HFF-Myc (cell line): ENCODE measurements at regions not wholly inside any gene's neighbourhood (a gene's known extent, or its start where the extent isn't known, plus 50 kb on each side); places are given as distances from the start of the nearest gene placed in this dataset.

ENCODE experiments used
- DNase-seq: peaks from one replicate; pipeline ENCODE4 v3.0.0-alpha.2; 2011; ENCODE audit warnings: low read depth; ENCODE audit errors: extremely low read depth
- H3K4me3 ChIP-seq: replicated peaks from 2 replicates; pipeline ENCODE4 v1.5.1; 2011; ENCODE audit warnings: low read depth, mild to moderate bottlenecking, control low read depth, low read length
- CTCF ChIP-seq: IDR thresholded peaks from 2 replicates; pipeline ENCODE4 v1.5.1; 2012; ENCODE audit warnings: mild to moderate bottlenecking, low read depth, low read length, control low read depth; ENCODE audit errors: missing control alignments

GRCh38 chr9:31574006-31574765 is 810.3 kb upstream of the ACO1 start:
- H3K4me3 ChIP-seq = no peak overlapping the region
- DNase-seq = no peak
- TF ChIP-seq CTCF = no peak

- H3K4me3 ChIP-seq = no peak overlapping the region
- TF ChIP-seq CTCF = no peak
- DNase-seq = no peak
These were observed 802.4 kb upstream of the ACO1 start for GRCh38 chr9:31582071-31582470.

GRCh38 chr9:31582561-31582960 is 801.9 kb upstream of the ACO1 start:
- no peak for DNase-seq

GRCh38 chr9:31585158-31585557 is 799.3 kb upstream of the ACO1 start:
- no peak for TF ChIP-seq CTCF
- no peak overlapping the region for H3K4me3 ChIP-seq
- DNase-seq = no peak

More at GRCh38 chr9:31582561-31582960, 801.9 kb upstream of the ACO1 start:
- H3K4me3 ChIP-seq = no peak overlapping the region
- TF ChIP-seq CTCF = no peak

GRCh38 chr9:31587146-31587545 is 797.3 kb upstream of the ACO1 start:
- TF ChIP-seq CTCF = no peak
- no peak for DNase-seq

GRCh38 chr9:31588006-31588405 is 796.4 kb upstream of the ACO1 start:
- no peak for TF ChIP-seq CTCF
- DNase-seq = no peak
- no peak overlapping the region for H3K4me3 ChIP-seq

More at GRCh38 chr9:31587146-31587545, 797.3 kb upstream of the ACO1 start:
- H3K4me3 ChIP-seq = no peak overlapping the region

- no peak overlapping the region for H3K4me3 ChIP-seq
- no peak for TF ChIP-seq CTCF
- no peak for DNase-seq
These were observed 795.7 kb upstream of the ACO1 start for GRCh38 chr9:31588756-31589155.
